Keratinocyte (primary cell): ENCODE measurements at regions not wholly inside any gene's neighbourhood (a gene's known extent, or its start where the extent isn't known, plus 50 kb on each side); places are given as distances from the start of the nearest gene placed in this dataset.

ENCODE experiments used
- CTCF ChIP-seq, 3 experiments: IDR thresholded peaks in 1 of 3; conservative IDR thresholded peaks in 1 of 3; optimal IDR thresholded peaks in 1 of 3; 2 replicates in 2 of 3; 3 replicates in 1 of 3; pipeline versions ENCODE3 to v1.5.1; 2011; ENCODE audit warnings: low read length in 3 of 3, mild to moderate bottlenecking in 3 of 3, moderate library complexity in 2 of 3, control low read depth in 1 of 3, inconsistent platforms in 1 of 3; ENCODE audit not compliant: insufficient read depth in 2 of 3; ENCODE audit errors: extremely low read depth in 1 of 3
- EZH2 ChIP-seq: IDR thresholded peaks from one replicate; pipeline ENCODE4 v1.6.1; 2012; ENCODE audit warnings: inconsistent platforms, mild to moderate bottlenecking, low read length, moderate library complexity

GRCh38 chr16:86955136-86955855 is 361.9 kb downstream of the C16orf95 start:
- no peak for TF ChIP-seq CTCF (optimal IDR thresholded peaks at IDR 0.05 in 1 of 3, IDR thresholded peaks at IDR 0.05 in 1 of 3, conservative IDR thresholded peaks at IDR 0.05 in 1 of 3; ENCODE audit: extremely low read depth in 1 of 3, insufficient read depth in 2 of 3, low read length in 3 of 3)
- TF ChIP-seq EZH2, result no peak
